ENCODE measurements at regions not wholly inside any gene's neighbourhood (a gene's known extent, or its start where the extent isn't known, plus 50 kb on each side); places are given as distances from the start of the nearest gene placed in this dataset.

GRCh38 chr2:18325118-18325517, 235.3 kb downstream of the RDH14 start:
- no peak overlapping the region for H3K4me3 ChIP-seq
- no peaks in the 10 kb centered on the region for H3K27me3 ChIP-seq
- H3K36me3 ChIP-seq (replicated peaks in 1 of 2) = no peaks in the 10 kb centered on the region
- 67 to 84% (median 71%) methylated on average over 5 of the region's 5 CpGs for WGBS, 4 donors
- TF ChIP-seq, protein P1, sequence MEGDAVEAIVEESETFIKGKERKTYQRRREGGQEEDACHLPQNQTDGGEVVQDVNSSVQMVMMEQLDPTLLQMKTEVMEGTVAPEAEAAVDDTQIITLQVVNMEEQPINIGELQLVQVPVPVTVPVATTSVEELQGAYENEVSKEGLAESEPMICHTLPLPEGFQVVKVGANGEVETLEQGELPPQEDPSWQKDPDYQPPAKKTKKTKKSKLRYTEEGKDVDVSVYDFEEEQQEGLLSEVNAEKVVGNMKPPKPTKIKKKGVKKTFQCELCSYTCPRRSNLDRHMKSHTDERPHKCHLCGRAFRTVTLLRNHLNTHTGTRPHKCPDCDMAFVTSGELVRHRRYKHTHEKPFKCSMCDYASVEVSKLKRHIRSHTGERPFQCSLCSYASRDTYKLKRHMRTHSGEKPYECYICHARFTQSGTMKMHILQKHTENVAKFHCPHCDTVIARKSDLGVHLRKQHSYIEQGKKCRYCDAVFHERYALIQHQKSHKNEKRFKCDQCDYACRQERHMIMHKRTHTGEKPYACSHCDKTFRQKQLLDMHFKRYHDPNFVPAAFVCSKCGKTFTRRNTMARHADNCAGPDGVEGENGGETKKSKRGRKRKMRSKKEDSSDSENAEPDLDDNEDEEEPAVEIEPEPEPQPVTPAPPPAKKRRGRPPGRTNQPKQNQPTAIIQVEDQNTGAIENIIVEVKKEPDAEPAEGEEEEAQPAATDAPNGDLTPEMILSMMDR (IDR thresholded peaks at IDR 0.05) = no peak
- intact Hi-C loops (cut with DNase I) = no loop called here
- H3K4me1 ChIP-seq (replicated peaks in 1 of 2) = no peaks in the 10 kb centered on the region
- DNase-seq = no peak
- H3K9me3 ChIP-seq (replicated peaks in 1 of 3) = no peaks in the 10 kb centered on the region
- no peak overlapping the region for H3K27ac ChIP-seq

DNA sequence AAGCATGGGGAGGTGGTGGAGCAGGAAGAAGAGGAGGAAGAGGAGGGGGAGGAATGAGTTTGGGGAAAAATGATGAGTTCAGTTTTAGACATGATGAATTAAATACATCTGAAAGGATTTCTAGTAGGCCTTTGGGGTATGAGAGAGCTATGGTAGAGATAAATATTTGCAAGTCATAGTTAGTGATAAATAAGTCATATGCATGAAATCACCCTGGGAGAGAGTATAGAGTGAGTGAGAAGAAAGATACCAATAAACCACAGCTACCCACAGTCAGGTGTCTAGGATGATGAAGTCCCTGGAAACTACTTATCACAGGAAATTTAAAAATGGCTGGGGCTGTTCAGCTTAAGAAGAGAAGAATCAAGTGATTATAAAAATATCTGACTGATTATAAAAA, 240.5 kb downstream of the RDH14 start:
- H3K4me1 ChIP-seq (replicated peaks in 1 of 2) = no peaks in the 10 kb centered on the region
- DNase-seq = no peak
- H3K27me3 ChIP-seq = no peaks in the 10 kb centered on the region
- intact Hi-C loops (cut with DNase I) = no loop called here
- no peaks in the 10 kb centered on the region for H3K36me3 ChIP-seq (replicated peaks in 1 of 2)
- H3K4me3 ChIP-seq = no peak overlapping the region
- TF ChIP-seq, protein P1 (IDR thresholded peaks at IDR 0.05) = no peak
- no peak for TF ChIP-seq POLR2A (IDR thresholded peaks at IDR 0.05)
- no peak overlapping the region for H3K27ac ChIP-seq
- no peaks in the 10 kb centered on the region for H3K9me3 ChIP-seq (replicated peaks in 1 of 3)

- no peaks in the 10 kb centered on the region for H3K27me3 ChIP-seq
- DNase-seq = no peak
- H3K36me3 ChIP-seq (replicated peaks in 1 of 2) = no peaks in the 10 kb centered on the region
- no peaks in the 10 kb centered on the region for H3K4me1 ChIP-seq (replicated peaks in 1 of 2)
- WGBS, 4 donors = 50 to 56% (median 53%) methylated on average over 2 of the region's 2 CpGs
- H3K4me3 ChIP-seq = no peak overlapping the region
- intact Hi-C loops (cut with DNase I) = no loop called here
- no peak overlapping the region for H3K27ac ChIP-seq
- TF ChIP-seq POLR2A (IDR thresholded peaks at IDR 0.05) = no peak
- TF ChIP-seq, protein P1 (IDR thresholded peaks at IDR 0.05) = no peak
- H3K9me3 ChIP-seq (replicated peaks in 1 of 3) = no peaks in the 10 kb centered on the region
Measured at GRCh38 chr2:18317017-18317416, 243.4 kb downstream of the RDH14 start.

DNA sequence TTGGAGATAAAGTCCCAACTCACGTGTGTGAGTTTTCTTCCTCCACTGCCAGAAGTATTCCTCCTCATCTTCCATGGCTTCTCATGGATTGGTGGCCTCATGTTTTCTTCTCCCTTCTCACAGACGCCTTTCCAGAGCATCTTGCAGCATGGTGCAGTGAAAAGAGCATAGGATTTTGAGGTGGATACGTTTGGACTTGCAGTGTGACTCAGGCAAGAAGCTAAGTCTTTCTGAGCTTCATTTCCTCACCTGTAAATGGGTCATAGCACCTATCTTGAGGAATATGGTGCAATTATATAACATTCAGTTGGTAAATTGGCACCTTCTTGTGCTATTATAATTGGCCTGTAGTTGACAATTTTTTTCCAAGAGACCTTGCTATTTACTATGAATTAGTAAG, 247.6 kb downstream of the RDH14 start:
- WGBS, 4 donors = 45 to 68% (median 60%) methylated on average over 3 of the region's 3 CpGs
- Histone ChIP-seq H3K27ac (no peak overlapping the region), H3K9me3 (replicated peaks in 1 of 3) (no peaks in the 10 kb centered on the region), H3K4me3 (no peak overlapping the region), H3K36me3 (replicated peaks in 1 of 2) (no peaks in the 10 kb centered on the region), H3K4me1 (replicated peaks in 1 of 2) (no peaks in the 10 kb centered on the region), H3K27me3 (no peaks in the 10 kb centered on the region)
- no peak for DNase-seq
- TF ChIP-seq, protein P1 (IDR thresholded peaks at IDR 0.05) = no peak
- no peak for TF ChIP-seq POLR2A (IDR thresholded peaks at IDR 0.05)
- intact Hi-C loops (cut with DNase I) = no loop called here
